ENCODE measurements at regions not wholly inside any gene's neighbourhood (a gene's known extent, or its start where the extent isn't known, plus 50 kb on each side); places are given as distances from the start of the nearest gene placed in this dataset.

DNA sequence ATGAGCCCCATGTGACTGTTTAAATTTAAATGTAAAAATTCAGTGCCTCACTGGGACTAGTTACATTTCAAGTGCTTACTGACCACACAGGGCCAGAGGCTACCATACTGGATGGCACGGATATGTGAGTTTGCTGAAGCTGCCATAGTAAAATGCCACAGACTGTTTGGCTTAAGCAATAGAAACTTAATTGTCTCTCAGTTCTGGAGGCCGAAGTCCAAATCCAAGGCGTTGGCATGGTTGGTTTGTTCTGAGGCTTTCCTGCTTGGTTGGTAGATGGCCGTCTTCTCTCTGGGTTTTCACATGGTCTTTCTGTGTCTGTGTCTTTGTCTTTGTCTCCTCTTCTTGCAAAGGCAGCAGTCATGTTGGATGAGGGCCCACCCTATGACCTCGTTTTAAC is 878.9 kb upstream of the RBFOX1 start:
- Mint-ChIP-seq H3K4me3 (no peak overlapping the region), H3K36me3 (no peaks in the 10 kb centered on the region), H3K9me3 (peaks cover 9% of the 10 kb centered on the region), H3K27me3 (peaks cover 4% of the 10 kb centered on the region), H3K27ac (no peak overlapping the region), H3K4me1 (no peaks in the 10 kb centered on the region)
- no peak for DNase-seq

DNA sequence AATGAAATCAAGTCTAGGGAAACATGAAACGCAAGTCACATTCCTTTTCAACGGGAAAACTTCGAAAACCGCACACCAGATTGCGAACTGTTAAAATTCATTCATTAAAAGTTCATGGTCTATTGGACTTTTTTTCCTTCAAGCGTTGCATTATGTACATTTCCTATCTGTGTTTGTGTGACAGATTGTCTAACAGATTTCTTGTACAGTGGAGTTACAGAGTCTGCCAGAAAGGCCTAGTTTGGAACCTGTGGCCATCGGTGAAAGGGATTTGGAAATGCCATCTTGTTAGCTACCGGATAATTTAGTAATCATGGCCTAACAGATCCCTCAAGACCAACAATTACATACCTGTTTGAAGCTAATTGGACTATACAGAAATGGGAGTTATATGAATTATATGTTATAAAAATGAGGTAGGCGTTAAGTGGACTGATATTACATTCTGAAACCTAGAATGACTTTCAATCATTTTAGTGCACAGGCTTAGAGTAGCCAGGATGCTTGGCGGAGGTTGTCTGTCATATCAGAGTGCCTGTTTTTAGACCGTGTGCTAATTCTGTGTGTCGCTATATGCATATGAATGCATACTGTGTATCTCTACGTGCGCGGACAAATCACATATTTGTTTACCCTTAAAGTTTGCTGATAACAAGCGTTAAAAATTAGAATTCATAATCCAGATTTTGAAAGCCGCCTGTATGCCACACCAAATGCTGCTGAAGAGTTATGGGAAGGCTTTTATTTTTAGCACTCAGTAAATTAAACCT is 885.4 kb upstream of the RBFOX1 start:
- Mint-ChIP-seq H3K36me3 (no peaks in the 10 kb centered on the region), H3K9me3 (peaks cover 10% of the 10 kb centered on the region), H3K4me1 (no peaks in the 10 kb centered on the region), H3K27ac (no peak overlapping the region), H3K27me3 (peaks cover 2% of the 10 kb centered on the region), H3K4me3 (no peak overlapping the region)
- DNase-seq = no peak

DNA sequence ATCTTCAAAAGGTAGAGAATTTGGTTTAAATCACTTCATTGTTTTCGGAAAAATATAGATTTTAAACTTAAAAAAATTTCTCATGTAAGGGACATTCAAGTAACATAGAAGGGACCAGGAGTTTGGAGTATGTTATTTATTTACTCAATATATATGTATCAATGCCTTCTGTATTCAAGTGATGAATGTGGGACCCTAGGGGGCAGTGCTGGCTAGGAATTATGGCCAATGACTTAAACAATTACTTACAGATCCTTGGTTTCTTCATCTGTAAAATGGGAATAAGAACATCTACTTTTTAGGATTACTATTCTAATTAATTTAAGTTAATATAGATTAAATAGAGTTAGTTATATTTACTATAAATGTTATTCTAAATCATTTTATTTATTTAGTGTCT is 886.3 kb upstream of the RBFOX1 start:
- no peaks in the 10 kb centered on the region for H3K36me3 Mint-ChIP-seq
- no peaks in the 10 kb centered on the region for H3K4me1 Mint-ChIP-seq
- H3K27me3 Mint-ChIP-seq = no peaks in the 10 kb centered on the region
- H3K9me3 Mint-ChIP-seq = peaks cover 4% of the 10 kb centered on the region
- no peak for DNase-seq
- H3K4me3 Mint-ChIP-seq = no peak overlapping the region
- H3K27ac Mint-ChIP-seq = no peak overlapping the region

DNA sequence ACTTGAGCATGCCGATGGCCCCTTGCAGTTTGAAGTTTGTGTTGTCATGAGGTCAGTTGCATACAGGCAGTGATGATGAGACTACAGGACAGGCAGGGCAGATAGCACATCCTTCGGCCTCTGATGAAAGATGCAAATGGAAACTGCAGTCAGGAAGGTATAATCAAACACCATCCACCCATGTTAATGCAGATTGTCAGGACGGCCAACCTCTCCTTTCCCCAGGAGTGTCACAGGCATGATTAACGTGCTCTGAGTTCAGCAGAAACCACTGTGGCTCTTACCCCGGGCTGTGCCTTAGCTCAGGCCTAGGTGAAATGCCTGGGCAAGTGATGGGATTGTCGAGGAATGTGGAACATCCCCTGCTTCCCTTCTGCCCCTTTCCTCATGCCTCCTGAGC is 893.5 kb upstream of the RBFOX1 start:
- Mint-ChIP-seq H3K4me3 (no peak overlapping the region), H3K36me3 (no peaks in the 10 kb centered on the region), H3K27ac (no peak overlapping the region), H3K4me1 (no peaks in the 10 kb centered on the region), H3K9me3 (peaks cover 5% of the 10 kb centered on the region), H3K27me3 (no peaks in the 10 kb centered on the region)
- no peak for DNase-seq

DNA sequence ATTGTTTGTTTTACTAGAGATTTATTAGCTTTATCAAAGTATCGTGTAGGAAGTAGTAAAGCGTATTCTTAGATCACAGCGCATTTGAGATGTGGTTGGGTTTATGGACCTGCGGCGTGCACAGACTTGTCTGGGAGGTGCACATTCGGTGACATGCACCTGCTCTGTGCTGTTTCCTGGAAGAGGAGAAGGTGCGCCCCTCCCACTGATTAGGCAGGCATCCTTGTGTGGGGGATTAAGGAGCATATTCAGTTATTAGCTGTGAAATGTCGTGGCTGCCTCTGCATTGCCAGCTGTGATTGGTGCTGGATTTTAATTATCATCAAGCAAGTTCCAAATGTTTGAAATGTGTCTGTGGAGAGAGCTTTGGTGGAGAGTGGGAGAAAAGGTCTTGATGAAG is 903.8 kb upstream of the RBFOX1 start:
- no peak overlapping the region for H3K4me3 Mint-ChIP-seq
- H3K27ac Mint-ChIP-seq = no peak overlapping the region
- no peak for DNase-seq
- H3K9me3 Mint-ChIP-seq = peaks cover 5% of the 10 kb centered on the region
- no peaks in the 10 kb centered on the region for H3K4me1 Mint-ChIP-seq
- H3K27me3 Mint-ChIP-seq = no peaks in the 10 kb centered on the region
- no peaks in the 10 kb centered on the region for H3K36me3 Mint-ChIP-seq

DNA sequence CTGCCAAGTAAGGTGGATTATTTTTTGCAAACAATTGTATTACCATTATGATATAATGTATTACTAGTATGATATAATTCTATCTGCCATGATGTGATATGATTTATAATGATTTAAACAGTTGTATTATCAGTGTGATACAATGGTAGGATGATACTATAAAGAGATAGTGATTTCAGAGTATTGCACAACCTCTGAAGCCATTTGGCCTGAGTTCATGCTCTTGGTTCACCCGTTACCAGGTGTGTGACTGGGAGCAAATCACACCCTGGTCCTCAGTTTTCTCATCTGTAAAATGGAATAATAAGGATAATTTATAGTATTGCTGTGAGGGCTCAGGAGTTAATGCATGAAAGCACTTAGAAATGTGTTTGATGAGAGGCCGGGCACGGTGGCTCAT is 905.0 kb upstream of the RBFOX1 start:
- DNase-seq = no peak
- H3K36me3 Mint-ChIP-seq = no peaks in the 10 kb centered on the region
- H3K27ac Mint-ChIP-seq = no peak overlapping the region
- peaks cover 10% of the 10 kb centered on the region for H3K9me3 Mint-ChIP-seq
- no peak overlapping the region for H3K4me3 Mint-ChIP-seq
- H3K4me1 Mint-ChIP-seq = no peaks in the 10 kb centered on the region
- peaks cover 4% of the 10 kb centered on the region for H3K27me3 Mint-ChIP-seq

DNA sequence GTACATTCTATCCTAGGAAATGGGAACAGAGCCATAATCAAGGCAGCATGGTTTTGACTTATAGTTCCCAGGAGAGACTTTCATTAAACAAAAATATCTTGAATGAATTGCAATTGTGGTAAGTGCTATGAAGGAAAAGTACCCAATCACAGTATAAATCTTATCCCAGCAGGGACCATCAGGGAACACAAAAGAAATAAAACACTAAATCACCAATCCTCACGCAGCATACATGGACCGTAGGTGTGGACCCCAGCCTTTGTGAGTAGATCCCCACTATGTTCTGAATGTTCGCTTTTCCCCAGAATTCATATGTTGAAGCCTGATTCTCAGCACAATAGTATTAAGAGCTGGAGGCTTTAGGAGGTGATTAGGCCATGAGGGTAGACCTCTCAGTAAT is 925.0 kb upstream of the RBFOX1 start:
- no peak for DNase-seq
- Mint-ChIP-seq H3K4me1 (no peaks in the 10 kb centered on the region), H3K27me3 (no peaks in the 10 kb centered on the region), H3K36me3 (no peaks in the 10 kb centered on the region), H3K9me3 (peaks cover 2% of the 10 kb centered on the region), H3K4me3 (no peak overlapping the region), H3K27ac (no peak overlapping the region)

DNA sequence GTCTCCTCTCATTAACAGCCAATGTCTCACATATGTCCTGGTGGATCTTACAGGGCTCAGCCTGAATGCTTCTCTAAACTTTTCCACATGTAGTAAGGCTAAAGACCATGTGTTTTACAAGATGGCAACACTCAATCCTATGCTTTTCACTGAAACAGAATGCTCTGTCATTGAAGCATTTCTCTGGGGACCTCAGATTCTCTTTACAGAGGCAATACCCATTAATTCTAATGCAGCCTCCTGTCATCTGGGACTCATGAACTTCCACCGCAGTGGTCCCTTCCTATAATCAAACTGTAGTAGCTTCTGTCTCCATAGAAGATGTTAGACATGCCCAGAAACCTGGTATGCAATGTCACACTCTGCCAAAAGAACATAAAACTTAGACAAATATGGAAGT is 926.6 kb upstream of the RBFOX1 start:
- DNase-seq = no peak
- H3K27ac Mint-ChIP-seq = no peak overlapping the region
- no peaks in the 10 kb centered on the region for H3K4me1 Mint-ChIP-seq
- no peaks in the 10 kb centered on the region for H3K27me3 Mint-ChIP-seq
- peaks cover 2% of the 10 kb centered on the region for H3K9me3 Mint-ChIP-seq
- no peak overlapping the region for H3K4me3 Mint-ChIP-seq
- no peaks in the 10 kb centered on the region for H3K36me3 Mint-ChIP-seq

DNA sequence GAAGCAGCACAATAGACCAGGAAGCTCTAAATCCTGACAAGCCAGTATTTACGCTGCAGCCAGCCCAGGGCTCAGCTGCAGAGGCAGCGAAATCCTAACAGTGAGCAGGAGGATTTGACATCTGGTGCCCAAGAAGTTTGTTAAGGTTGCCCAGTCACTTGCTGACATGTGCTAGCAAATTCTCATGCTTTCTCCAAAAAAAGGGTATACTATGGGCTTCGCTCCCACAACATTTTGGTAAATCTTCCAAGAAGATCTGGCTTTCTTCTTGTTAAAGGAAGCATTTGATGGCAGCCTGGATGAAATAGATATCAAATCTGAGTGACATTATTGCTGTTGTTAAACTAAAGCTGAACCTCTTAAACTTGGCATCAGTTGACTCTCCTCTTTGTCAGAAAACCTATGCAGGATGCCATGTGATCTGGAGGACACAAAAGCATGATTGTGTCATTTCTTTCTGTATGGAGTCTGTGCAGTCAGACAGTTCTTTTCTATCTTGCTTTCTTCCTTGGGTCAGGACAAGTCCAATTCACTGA is 949.7 kb upstream of the RBFOX1 start:
- no peaks in the 10 kb centered on the region for H3K9me3 Mint-ChIP-seq
- no peaks in the 10 kb centered on the region for H3K36me3 Mint-ChIP-seq
- no peak overlapping the region for H3K27ac Mint-ChIP-seq
- DNase-seq = no peak
- no peak overlapping the region for H3K4me3 Mint-ChIP-seq
- no peaks in the 10 kb centered on the region for H3K27me3 Mint-ChIP-seq
- H3K4me1 Mint-ChIP-seq = no peaks in the 10 kb centered on the region

DNA sequence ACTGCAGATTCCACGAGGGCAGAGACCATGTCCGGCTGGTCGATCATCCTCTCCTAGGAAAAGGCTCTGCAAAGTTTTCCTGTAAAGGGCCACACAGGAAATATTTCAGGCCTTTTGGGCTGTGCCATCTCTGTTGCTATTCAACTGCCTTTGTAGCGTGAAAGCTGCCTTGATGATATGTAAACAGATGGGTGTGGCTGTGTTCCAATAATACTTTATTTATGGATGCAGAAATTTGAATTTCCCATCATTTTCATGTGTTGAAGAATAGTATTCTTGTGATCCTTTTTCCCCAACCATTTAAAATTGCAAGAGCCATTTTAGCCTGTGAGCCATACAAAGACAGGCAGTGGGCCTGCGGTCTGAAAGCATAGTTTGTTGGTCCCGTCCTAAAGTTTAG is 950.7 kb upstream of the RBFOX1 start:
- Mint-ChIP-seq H3K36me3 (no peaks in the 10 kb centered on the region), H3K9me3 (no peaks in the 10 kb centered on the region), H3K4me3 (no peak overlapping the region), H3K27me3 (no peaks in the 10 kb centered on the region), H3K27ac (no peak overlapping the region), H3K4me1 (no peaks in the 10 kb centered on the region)
- no peak for DNase-seq

DNA sequence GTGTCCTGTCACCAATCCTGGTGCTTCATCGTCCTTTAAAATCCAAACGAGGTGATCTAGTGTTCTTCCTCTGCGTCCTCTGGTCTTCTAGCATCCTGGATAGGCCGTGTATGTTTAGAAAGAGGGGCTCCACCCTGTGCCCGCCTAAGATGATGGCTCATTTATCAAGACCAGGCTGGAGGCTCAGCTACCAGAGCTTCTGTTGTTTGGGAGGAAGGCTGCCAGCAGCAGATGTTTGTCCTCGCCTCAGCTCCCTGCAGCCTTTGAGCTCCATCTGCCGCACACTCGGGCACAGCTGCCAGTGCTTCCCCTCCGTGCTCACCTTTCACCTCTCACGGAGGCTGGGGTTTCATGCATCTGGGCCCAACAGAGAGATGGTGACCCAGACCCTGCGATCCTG is 954.7 kb upstream of the RBFOX1 start:
- DNase-seq = no peak
- Mint-ChIP-seq H3K27ac (no peak overlapping the region), H3K4me3 (no peak overlapping the region), H3K9me3 (no peaks in the 10 kb centered on the region), H3K4me1 (no peaks in the 10 kb centered on the region), H3K36me3 (no peaks in the 10 kb centered on the region), H3K27me3 (no peaks in the 10 kb centered on the region)

DNA sequence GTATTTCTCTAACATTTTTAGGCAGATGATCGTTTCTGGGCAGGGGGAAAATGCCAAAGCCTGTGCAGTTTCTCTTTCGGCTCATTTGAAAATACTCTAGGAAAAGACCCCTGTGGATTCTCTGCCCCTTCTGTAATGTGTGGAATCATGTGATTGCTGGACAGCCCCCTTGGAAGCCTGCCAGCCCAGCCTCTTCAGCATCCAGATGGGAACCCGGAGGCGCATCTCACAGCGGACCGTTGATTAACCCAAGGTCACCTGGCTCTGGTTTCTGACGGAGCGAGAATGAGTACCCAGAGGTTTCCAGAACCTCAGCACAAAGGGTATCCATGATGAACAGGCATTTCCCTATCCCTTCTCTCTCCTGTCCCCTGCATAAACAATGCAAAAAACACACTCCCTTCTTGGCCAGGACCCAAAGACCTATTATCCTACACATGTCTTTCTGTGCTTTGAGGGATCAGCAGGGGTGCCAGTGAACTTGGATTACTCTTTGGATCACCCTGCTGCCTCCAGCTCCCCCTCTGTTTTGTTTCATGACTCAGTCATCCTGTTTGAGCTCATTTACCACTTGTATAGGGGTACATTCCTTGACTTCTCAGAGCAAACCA is 957.1 kb upstream of the RBFOX1 start:
- H3K27ac Mint-ChIP-seq = no peak overlapping the region
- H3K36me3 Mint-ChIP-seq = no peaks in the 10 kb centered on the region
- H3K9me3 Mint-ChIP-seq = no peaks in the 10 kb centered on the region
- H3K4me3 Mint-ChIP-seq = no peak overlapping the region
- H3K27me3 Mint-ChIP-seq = no peaks in the 10 kb centered on the region
- DNase-seq = no peak
- H3K4me1 Mint-ChIP-seq = no peaks in the 10 kb centered on the region

DNA sequence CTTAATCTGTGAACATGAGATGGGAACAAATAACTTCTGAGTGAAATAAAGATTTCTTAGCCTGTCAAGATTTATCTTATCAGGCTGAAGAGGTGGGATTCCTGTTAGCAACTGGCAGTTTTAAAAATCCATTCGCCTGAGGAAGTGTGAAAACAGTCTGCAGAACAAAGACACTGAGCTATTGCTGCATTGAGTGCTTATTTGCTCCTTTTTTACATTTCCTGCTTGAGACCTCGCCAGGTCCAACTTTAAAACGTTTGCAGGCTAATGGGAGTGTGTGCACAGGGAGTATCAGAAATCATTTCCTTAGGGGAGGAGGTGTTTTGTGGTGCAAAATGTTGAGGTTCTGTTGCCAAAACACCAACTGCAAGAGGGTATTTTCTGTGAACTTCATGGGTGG is 957.8 kb upstream of the RBFOX1 start:
- no peak overlapping the region for H3K27ac Mint-ChIP-seq
- H3K9me3 Mint-ChIP-seq = no peaks in the 10 kb centered on the region
- H3K4me1 Mint-ChIP-seq = no peaks in the 10 kb centered on the region
- H3K36me3 Mint-ChIP-seq = no peaks in the 10 kb centered on the region
- H3K27me3 Mint-ChIP-seq = no peaks in the 10 kb centered on the region
- DNase-seq = no peak
- no peak overlapping the region for H3K4me3 Mint-ChIP-seq

DNA sequence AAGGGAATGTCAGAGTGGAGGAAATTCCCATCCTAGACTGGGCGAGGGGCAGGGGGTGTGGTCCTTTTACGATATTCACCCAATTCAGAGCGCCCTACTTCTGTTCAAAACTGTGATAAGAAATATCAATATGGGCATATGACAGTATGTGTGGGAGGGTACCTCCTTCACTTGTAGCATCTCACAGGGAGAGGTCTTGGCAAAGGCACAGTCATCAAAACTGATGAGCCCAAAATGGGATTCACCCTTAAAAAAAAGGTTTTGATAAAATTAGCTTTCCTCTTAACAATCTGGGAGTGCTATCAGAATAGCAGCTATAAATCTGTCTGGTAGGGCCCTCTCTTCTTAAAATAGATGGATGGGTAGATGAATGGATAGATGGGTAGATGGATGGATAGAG is 967.8 kb upstream of the RBFOX1 start:
- Mint-ChIP-seq H3K27ac (no peak overlapping the region), H3K4me3 (no peak overlapping the region), H3K36me3 (no peaks in the 10 kb centered on the region), H3K27me3 (no peaks in the 10 kb centered on the region), H3K4me1 (no peaks in the 10 kb centered on the region), H3K9me3 (peaks cover 5% of the 10 kb centered on the region)
- DNase-seq = no peak

DNA sequence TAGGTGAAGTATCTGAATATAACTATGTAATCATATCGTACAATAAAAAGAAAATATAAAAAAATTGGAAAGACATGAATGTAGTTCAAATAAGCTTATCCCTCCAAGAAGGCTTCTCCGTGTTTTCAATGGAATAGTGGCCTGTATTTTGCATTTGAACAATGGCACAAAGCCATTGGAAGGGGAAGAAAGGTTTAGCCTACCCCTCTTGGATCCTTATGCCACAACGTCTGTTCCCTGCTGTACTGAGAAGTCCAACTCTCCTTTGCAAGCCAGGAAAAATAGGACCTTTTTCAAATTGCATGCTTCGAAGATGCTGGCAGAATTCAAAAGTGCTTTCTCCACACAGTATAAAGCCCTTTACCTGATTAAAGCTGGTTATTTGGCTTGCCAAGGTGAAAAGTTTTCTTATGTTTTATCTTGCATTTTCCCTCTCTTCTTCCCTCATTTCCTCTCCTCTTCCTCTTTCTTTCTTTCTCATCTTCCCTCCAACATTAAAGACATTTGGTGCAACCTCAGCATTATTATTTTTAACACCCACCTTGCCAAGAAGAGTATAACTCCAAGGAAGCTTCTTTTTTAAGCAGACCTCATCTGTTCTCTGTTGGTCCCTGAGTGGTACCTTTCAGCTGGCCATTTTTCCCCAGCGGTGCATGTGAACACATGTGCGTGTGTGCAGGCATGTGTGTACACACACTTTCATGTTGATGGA is 968.6 kb upstream of the RBFOX1 start:
- Mint-ChIP-seq H3K27ac (no peak overlapping the region), H3K36me3 (no peaks in the 10 kb centered on the region), H3K9me3 (peaks cover 5% of the 10 kb centered on the region), H3K4me1 (no peaks in the 10 kb centered on the region), H3K27me3 (no peaks in the 10 kb centered on the region), H3K4me3 (no peak overlapping the region)
- DNase-seq = no peak
